Spleen (tissue), 11 donors: ENCODE measurements at regions not wholly inside any gene's neighbourhood (a gene's known extent, or its start where the extent isn't known, plus 50 kb on each side); places are given as distances from the start of the nearest gene placed in this dataset.

Experiments
- DNase-seq: peaks from one replicate; pipeline ENCODE4 v3.0.0-alpha.2; 2020
- H3K27ac ChIP-seq, 8 donors: fragments of 200-600 bp; sonication (generic) in 7 of 8; 1 replicate in 4 of 8; 2 replicates in 4 of 8; pipeline versions ENCODE4 v1.5.0 to v1.8.0; 2016 to 2021; ENCODE audit warnings: inconsistent platforms in 4 of 8, mild to moderate bottlenecking in 4 of 8, moderate library complexity in 1 of 8
- H3K27me3 ChIP-seq, 7 donors: fragments of 200-600 bp; sonication (generic) in 6 of 7; replicated peaks in 1 of 7; 1 replicate in 4 of 7; 2 replicates in 3 of 7; pipeline versions ENCODE4 v1.5.0 to v1.8.0; 2016 to 2021; ENCODE audit warnings: inconsistent platforms in 3 of 7, mild to moderate bottlenecking in 1 of 7
- H3K36me3 ChIP-seq, 6 donors: fragments of 200-600 bp; sonication (generic) in 5 of 6; 1 replicate in 4 of 6; 2 replicates in 2 of 6; pipeline versions ENCODE4 v1.5.0 to v1.8.0; 2016 to 2021; ENCODE audit warnings: inconsistent platforms in 2 of 6
- H3K4me1 ChIP-seq, 6 donors: fragments of 200-600 bp; sonication (generic) in 5 of 6; 1 replicate in 3 of 6; 2 replicates in 3 of 6; pipeline versions ENCODE4 v1.5.0 to v1.8.0; 2016 to 2021; ENCODE audit warnings: inconsistent platforms in 3 of 6
- H3K4me3 ChIP-seq, 8 donors: fragments of 200-600 bp; sonication (generic) in 7 of 8; 1 replicate in 4 of 8; 2 replicates in 4 of 8; pipeline versions ENCODE4 v1.5.0 to v1.8.0; 2016 to 2021; ENCODE audit warnings: inconsistent platforms in 4 of 8, mild to moderate bottlenecking in 4 of 8, moderate library complexity in 2 of 8
- H3K9me3 ChIP-seq, 8 donors: fragments of 200-600 bp; sonication (generic) in 7 of 8; 1 replicate in 4 of 8; 2 replicates in 4 of 8; pipeline versions ENCODE4 v1.5.0 to v1.8.0; 2016 to 2021; ENCODE audit warnings: inconsistent platforms in 4 of 8
- CTCF ChIP-seq, 11 experiments: fragments of 200-600 bp in 7 of 11; fragments of 450-650 bp in 4 of 11; sonication (generic) in 4 of 11; IDR thresholded peaks in 8 of 11; conservative IDR thresholded peaks in 3 of 11; 1 replicate in 7 of 11; 2 replicates in 4 of 11; pipeline versions ENCODE4 v1.4.0 to v1.8.0; 2016 to 2021; ENCODE audit warnings: antibody characterized with exemption in 11 of 11, inconsistent platforms in 4 of 11, mild to moderate bottlenecking in 1 of 11
- POLR2A ChIP-seq, 3 donors: fragments of 450-650 bp; IDR thresholded peaks; one replicate each; pipeline ENCODE4 v1.5.1; 2017; ENCODE audit warnings: antibody characterized with exemption in 3 of 3, mild to moderate bottlenecking in 1 of 3
- POLR2AphosphoS5 ChIP-seq, 3 donors: sonication (generic); formaldehyde crosslinking; IDR thresholded peaks; one replicate each; pipeline ENCODE4 v1.5.1; 2017; ENCODE audit warnings: antibody characterized with exemption in 3 of 3
- WGBS, 5 donors: extraction: QIAGEN DNeasy Blood & Tissue Kit in 3 of 5; methylation state at CpG; one replicate each; pipeline versions ENCODE4 v1.1.5 to v1.1.7; 2013 to 2018; 5-methylcytosine and 5-hydroxymethylcytosine counted together
- intact Hi-C: fragments of 100-400 bp; cut with DNase I; formaldehyde crosslinking; loops from one replicate; pipeline ENCODE4 v1.15.0; 2023; ENCODE audit warnings: low total_unique reads
- donor health status: healthy with polysubstance abuse.
- donor health status: DM: no; HTN: no; CAD: no; lungs with moderate emphysema.
- donor health status: DM: no; HTN: no; CAD: no.
- donor health status: Bipolar disorder and iron deficiency.
- donor health status: healthy.
- donor health status: DM: no; HTN: no; CAD: no.
- donor health status: DM: yes; HTN: yes; CAD: no.

- no peak for DNase-seq
- Histone ChIP-seq H3K4me3 (no peak overlapping the region), H3K27ac (no peak overlapping the region), H3K9me3 (no peaks in the 10 kb centered on the region), H3K27me3 (no peaks in the 10 kb centered on the region), H3K36me3 (no peaks in the 10 kb centered on the region), H3K4me1 (no peaks in the 10 kb centered on the region)
- WGBS, 5 donors, result 76 to 89% (median 86%) methylated on average over 5 of the region's 5 CpGs
- TF ChIP-seq POLR2AphosphoS5 (IDR thresholded peaks at IDR 0.05) (no peak), POLR2A (IDR thresholded peaks at IDR 0.05) (no peak), CTCF (IDR thresholded peaks at IDR 0.05 in 8 of 11, conservative IDR thresholded peaks at IDR 0.05 in 3 of 11) (no peak)
- intact Hi-C loops, result no loop called here
Measured at GRCh38 chr14:53444677-53445312, 291.7 kb upstream of the DDHD1 start.

GRCh38 chr14:53441789-53442188, 288.7 kb upstream of the DDHD1 start:
- WGBS, 5 donors, result 84 to 93% (median 88%) methylated on average over 6 of the region's 6 CpGs
- no peak overlapping the region for H3K27ac ChIP-seq
- no peak for TF ChIP-seq POLR2AphosphoS5 (IDR thresholded peaks at IDR 0.05)
- no peak for TF ChIP-seq POLR2A (IDR thresholded peaks at IDR 0.05)
- no peak for TF ChIP-seq CTCF (IDR thresholded peaks at IDR 0.05 in 8 of 11, conservative IDR thresholded peaks at IDR 0.05 in 3 of 11)
- DNase-seq, result no peak
- H3K4me1 ChIP-seq, result no peaks in the 10 kb centered on the region
- H3K27me3 ChIP-seq, result no peaks in the 10 kb centered on the region
- H3K9me3 ChIP-seq, result no peaks in the 10 kb centered on the region
- H3K4me3 ChIP-seq, result no peak overlapping the region
- no peaks in the 10 kb centered on the region for H3K36me3 ChIP-seq
- intact Hi-C loops, result no loop called here

- Histone ChIP-seq H3K27me3 (no peaks in the 10 kb centered on the region), H3K27ac (no peak overlapping the region), H3K4me3 (no peak overlapping the region), H3K9me3 (no peaks in the 10 kb centered on the region), H3K4me1 (no peaks in the 10 kb centered on the region), H3K36me3 (no peaks in the 10 kb centered on the region)
- no peak for TF ChIP-seq POLR2A (IDR thresholded peaks at IDR 0.05)
- no peak for TF ChIP-seq POLR2AphosphoS5 (IDR thresholded peaks at IDR 0.05)
- no peak for TF ChIP-seq CTCF (IDR thresholded peaks at IDR 0.05 in 8 of 11, conservative IDR thresholded peaks at IDR 0.05 in 3 of 11)
- no peak for DNase-seq
- intact Hi-C loops, result no loop called here
Measured at GRCh38 chr14:53437858-53438257, 284.7 kb upstream of the DDHD1 start.

- no peaks in the 10 kb centered on the region for H3K4me1 ChIP-seq
- H3K27me3 ChIP-seq, result no peaks in the 10 kb centered on the region
- DNase-seq, result no peak
- intact Hi-C loops, result no loop called here
- peak in 4 of 11 experiments; percentile 7 to 34 (median 27) for TF ChIP-seq CTCF (IDR thresholded peaks at IDR 0.05 in 8 of 11, conservative IDR thresholded peaks at IDR 0.05 in 3 of 11)
- no peak for TF ChIP-seq POLR2AphosphoS5 (IDR thresholded peaks at IDR 0.05)
- TF ChIP-seq POLR2A (IDR thresholded peaks at IDR 0.05), result no peak
- H3K27ac ChIP-seq, result no peak overlapping the region
- H3K36me3 ChIP-seq, result no peaks in the 10 kb centered on the region
- H3K4me3 ChIP-seq, result no peak overlapping the region
- H3K9me3 ChIP-seq, result no peaks in the 10 kb centered on the region
- 28 to 68% (median 34%) methylated on average over 2 of the region's 2 CpGs for WGBS, 5 donors
Measured at GRCh38 chr14:53432378-53432802, 279.3 kb upstream of the DDHD1 start.
